ENCODE measurements at regions not wholly inside any gene's neighbourhood (a gene's known extent, or its start where the extent isn't known, plus 50 kb on each side); places are given as distances from the start of the nearest gene placed in this dataset.

DNA sequence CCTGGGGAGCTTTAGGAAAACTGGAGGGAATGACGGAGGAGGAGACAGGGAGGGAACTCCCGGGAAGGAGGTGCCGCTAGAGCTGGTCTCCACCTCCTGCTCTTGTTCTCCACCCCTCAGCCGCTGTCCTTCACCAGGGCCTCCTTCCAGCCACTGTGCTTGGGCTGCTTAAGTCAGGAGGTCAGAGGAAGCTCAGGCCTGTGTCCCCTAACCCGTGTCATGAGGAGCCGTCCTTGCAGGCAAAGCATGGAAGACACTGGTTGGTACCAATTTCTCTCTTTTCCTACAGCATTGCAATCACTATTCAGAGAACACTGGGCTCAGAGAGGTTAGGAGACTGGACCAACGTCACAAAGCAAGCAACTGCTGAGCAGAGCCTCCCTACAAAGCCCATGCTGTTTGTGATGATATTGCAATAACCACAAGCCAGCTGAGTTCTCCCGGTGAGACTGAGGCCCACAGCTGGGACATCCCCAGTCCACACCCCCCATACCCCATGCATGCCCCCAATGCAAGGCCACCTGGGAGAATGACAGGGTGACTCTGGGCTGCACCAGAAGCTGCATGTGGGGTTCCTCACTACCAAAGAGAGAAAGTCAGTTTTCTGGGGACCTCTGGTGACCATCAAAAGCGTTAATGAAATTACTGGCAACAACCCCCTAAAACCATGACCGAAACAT, 427.5 kb downstream of the NPHP4 start:
- DNase-seq: no peak

- DNase-seq: no peak
Measured at GRCh38 chr1:5563861-5564577, 428.2 kb downstream of the NPHP4 start.

- DNase-seq: no peak
Measured at GRCh38 chr1:5562769-5563168, 429.5 kb downstream of the NPHP4 start.

GRCh38 chr1:5562331-5562730, 429.9 kb downstream of the NPHP4 start:
- DNase-seq: no peak

GRCh38 chr1:5559078-5559477, 433.1 kb downstream of the NPHP4 start:
- DNase-seq: no peak

DNA sequence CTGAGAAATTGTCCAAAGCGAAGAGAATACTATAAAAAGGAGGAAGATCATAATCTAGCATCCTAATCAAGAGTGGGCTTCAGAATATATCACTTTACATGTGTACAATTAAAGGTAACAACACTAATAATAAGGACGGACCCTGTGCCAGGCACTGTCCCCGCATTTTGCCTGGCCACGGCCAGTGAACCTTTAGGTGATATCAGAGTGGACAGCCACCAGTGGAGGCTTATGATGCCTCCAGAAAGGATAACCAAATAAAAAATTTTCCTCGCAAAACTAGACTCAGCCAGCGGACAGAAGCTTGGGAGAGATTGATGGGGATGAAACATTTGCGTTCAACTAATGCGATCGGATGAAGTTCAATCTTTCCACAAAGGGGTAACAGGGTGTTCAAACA, 436.4 kb downstream of the NPHP4 start:
- no peak for DNase-seq

GRCh38 chr1:5554784-5555183, 437.4 kb downstream of the NPHP4 start:
- no peak for DNase-seq

- no peak for DNase-seq
Measured at GRCh38 chr1:5554111-5554510, 438.1 kb downstream of the NPHP4 start.

GRCh38 chr1:5552787-5553484, 439.3 kb downstream of the NPHP4 start:
- DNase-seq: no peak

GRCh38 chr1:5551274-5551975, 440.8 kb downstream of the NPHP4 start:
- no peak for DNase-seq

- no peak for DNase-seq
Measured at GRCh38 chr1:5548266-5548665, 444.0 kb downstream of the NPHP4 start.

- no peak for DNase-seq
Measured at GRCh38 chr1:5543235-5543634, 449.0 kb downstream of the NPHP4 start.

DNA sequence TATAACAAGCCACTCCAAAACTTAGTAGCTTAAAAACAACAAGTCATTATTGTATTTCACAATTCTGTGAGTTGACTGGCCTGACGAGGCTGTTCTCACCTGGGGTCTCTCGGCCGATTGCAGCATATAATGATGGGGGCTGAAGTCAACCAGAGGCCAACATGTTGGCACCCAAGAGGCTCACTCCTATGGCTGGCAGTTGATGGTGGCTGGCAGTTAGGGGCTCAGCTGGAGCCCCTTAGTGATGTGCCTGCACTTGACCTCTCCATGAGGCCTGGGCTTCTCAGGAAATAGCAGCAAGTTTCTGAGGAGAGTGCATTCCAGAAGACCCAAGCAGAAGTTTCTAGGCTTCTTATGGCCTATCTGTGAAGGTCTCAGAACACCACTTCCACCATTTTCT, 459.4 kb downstream of the NPHP4 start:
- DNase-seq: no peak

- no peak for DNase-seq
Measured at GRCh38 chr1:5526822-5527551, 465.2 kb downstream of the NPHP4 start.

DNA sequence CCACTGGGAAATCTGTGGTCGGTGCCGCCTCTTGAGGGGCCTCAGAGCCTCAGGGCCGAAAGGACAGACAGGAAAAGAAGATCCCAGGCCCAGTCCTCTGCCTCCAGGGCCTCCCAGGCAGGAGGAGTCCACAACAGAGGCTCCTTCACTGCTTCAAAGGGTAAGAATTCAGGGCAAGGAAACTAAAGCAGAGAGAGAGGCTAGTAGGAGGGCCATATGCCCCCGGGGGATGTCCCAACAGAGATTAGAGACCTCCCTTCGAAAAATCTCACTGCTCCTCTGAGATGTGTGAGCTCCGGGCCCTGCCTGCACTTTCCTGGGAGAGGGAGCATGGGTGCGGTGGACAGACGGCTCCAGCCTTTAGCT, 465.9 kb downstream of the NPHP4 start:
- no peak for DNase-seq

- DNase-seq: no peak
Measured at GRCh38 chr1:5525597-5526384, 466.4 kb downstream of the NPHP4 start.

DNA sequence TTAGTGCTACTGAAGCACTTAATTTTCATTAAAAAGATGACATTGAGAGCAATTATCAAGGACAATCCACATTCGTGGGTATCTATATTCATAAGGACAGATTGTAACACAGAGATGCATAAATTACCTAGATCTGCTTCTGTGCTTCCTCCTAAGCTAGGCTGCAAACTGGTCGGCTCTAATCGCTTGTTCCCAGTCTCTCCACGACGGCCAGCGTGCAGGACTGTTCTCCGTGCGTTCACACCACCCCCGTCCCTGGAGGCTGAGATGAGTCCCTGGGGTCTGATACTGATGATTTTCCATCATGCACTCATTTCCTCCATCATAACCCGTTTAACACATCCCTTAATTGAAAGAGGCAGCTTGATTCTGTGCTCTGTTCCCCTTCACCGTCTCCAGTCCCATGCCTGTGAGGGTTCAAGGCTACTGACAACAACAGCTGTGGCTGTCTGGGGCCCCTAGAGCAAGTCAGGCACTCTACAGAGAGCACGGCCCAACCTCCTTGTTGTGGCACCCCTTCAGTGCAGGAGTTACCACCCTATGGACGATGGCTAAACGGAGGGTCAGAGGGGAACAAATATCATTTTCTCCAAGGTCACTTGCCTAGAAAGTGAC, 469.6 kb downstream of the NPHP4 start:
- no peak for DNase-seq

- no peak for DNase-seq
Measured at GRCh38 chr1:5519366-5520135, 472.7 kb downstream of the NPHP4 start.

DNA sequence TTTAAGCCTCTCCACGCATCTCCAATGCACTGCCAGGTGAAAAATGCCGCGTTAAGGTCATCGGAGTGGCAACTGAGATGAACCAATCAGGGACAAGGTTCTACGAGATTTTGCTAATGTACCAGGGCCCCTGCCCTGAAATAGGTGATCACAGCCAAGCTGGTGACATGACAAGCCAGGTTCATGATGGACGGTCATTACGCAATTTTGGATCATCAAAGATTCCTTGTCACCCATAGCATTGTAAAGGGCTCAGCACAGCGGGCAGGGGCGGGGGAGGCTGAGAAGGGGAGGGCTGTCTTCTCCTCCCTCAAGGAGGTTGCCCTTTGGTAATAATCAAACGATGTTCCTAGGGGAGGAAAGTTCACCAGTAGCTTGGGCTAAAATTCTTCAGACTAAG, 475.5 kb downstream of the NPHP4 start:
- DNase-seq: no peak

DNA sequence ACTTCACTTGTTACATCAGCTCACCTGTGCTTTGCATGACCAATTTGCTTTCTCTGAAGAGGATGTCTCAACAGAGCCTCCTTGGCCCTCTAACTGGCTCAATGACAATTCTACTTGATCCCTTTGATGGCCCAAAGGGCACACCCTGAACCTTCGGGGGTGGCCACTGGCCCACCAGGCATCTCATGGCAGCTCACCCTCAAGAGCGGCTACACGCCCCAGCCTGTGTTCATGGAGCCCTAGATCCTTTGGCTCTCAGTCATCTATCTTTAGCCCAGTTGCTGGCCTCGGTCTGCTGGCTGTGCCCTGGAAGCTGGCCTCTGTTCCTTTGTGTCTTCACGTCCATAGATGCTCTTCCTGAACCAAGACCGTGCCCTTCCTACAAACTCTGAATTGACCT, 476.7 kb downstream of the NPHP4 start:
- no peak for DNase-seq
